HuH-7.5 (cell line): ENCODE measurements at regions not wholly inside any gene's neighbourhood (a gene's known extent, or its start where the extent isn't known, plus 50 kb on each side); places are given as distances from the start of the nearest gene placed in this dataset.
"Not testable (repeated sequence)": the region's sequence is repeated elsewhere in the genome, so short reads cannot be mapped to it uniquely, and the experiment has no call there.

ENCODE experiments used
- DNase-seq: peaks from one replicate; pipeline ENCODE4 v3.0.0; 2011; ENCODE audit warnings: low spot score

DNA sequence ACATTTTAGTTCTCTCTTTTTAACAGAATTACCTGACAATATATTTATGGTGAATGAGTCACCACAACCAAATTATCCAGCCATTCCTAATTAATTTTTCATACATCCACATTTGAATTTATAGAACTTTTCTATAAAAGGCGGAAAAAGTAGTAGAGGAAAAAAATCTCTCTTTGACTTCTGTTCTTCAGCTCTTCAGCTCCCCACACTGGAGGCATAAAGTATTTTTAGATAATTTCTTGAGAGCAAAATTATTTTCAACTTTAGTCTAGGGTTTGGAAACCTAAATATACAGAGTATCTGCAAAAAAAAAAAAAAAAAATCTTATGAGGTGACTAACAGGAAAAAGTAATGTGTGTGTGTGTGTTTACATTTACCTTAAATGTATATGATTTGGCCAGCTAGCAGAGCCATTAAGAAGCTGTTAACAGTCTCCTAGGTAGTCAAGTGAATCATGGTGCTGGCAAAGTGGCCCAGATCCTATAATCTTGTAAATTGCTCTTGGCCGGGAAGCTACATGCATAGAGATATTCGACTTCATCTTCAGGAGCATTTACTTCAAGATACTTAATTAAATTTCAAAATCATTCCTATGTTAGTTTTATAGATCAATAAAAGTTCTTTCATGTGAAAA lies 383.1 kb upstream of the STEAP1 start:
- no peak for DNase-seq

DNA sequence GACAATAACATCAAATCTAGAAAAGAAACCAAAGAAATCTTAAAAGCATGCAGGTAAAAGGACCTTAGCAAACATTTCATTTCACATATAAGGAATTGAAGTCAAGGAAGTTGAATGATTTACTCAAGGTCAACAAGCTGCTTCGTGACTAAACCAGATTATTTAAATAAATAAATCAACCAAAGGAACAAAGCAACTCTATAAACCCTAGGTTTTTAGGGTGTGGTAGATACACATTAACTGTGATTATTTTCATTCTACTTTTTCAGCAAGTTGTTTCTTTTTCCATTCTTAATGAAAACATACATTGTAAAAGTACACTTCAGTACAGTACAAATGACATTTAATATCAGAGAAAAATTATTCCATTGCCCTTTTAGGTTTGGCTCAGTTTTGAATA lies 382.0 kb upstream of the STEAP1 start:
- no peak for DNase-seq

DNA sequence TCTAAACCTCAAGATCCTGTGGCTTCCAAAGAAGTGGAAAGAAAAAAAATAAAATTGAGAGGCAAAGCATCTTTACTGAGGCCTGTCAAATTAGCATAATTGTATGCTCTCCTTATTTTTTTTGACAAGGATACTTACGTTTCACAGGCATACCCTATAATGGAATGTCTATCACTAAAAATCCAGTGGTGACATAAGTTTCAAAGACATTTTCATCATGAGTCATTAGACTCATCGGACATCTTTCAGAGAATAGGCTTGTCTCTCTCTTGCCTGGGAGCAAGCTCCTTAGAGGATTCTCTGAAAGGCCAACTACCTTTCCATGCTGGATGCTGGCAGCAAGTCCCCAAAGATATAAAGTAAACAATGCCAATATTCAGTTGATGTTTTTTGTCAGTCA lies 380.7 kb upstream of the STEAP1 start:
- DNase-seq: no peak

DNA sequence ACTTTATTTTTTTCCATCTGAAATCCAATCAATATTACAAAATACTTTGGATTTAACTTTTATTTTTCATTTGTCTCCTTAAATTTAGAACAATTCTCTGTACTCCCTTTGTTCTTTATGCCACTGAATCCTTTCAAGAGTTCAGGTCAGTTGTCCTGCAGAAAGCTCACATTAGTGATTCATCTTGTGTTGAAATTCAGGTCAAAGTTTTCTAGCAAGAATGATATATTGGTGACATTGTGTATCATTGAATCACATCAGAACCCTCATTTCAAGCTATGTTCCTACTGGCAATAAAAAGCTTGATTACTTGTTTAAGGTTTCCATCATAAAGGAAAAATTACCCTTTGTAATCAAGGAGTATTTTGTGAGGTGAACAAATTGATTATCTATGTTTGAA lies 378.8 kb upstream of the STEAP1 start:
- DNase-seq: no peak

DNA sequence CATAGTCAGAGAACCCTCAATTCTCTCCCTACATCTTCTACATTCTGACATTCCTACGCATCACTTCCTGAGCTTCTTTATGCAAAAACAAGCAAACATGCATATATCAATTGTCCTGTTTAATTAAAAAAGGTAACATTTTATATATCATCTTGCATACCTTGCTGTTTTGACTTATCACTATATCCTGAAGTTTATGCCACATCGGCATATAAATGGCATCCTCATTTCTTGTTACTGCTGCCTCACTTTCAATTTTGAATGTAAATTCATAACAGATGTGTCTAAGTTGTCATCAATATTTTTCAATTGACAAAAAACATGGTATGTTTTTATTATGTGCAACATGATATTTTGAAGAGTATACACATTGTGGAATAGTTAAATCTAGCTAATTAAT lies 377.3 kb upstream of the STEAP1 start:
- DNase-seq: no peak

DNA sequence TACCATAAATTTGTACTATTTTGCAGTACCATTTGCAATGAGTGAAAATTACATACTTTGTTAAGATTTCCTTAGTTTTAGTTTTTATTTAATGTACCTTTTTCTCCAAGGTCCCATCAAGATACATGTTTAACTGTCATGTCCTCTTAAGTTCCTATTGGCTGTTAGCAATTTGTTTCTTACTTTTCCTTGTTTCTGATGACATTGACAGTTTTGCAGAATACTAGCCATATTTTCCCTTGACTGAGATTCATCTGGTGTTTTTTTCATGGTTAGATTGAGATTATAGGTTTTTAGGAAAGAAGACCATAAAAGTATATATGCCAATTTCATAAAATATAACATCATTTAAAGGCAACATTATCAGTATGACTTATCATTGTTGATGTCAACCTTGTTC lies 376.8 kb upstream of the STEAP1 start:
- DNase-seq: no peak

DNA sequence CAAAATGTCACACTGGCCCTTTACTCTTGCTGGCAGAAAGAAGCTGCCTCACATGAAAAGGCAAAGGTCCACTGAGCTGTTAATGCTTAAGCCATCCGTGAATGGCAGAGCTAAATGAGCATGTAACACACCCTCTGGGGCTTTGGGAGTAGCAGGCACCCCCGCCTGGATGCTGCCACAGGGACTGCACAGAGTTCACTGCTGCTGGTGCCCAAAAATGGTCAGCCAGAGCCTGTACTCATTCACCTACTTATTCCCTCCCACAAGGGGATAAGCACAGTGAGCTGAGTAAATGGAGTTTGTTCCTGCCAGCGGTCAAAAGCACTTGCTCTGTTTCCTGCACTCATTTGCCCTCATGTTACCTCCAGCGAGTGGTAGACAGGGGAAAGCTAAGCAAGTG lies 374.0 kb upstream of the STEAP1 start:
- no peak for DNase-seq

DNA sequence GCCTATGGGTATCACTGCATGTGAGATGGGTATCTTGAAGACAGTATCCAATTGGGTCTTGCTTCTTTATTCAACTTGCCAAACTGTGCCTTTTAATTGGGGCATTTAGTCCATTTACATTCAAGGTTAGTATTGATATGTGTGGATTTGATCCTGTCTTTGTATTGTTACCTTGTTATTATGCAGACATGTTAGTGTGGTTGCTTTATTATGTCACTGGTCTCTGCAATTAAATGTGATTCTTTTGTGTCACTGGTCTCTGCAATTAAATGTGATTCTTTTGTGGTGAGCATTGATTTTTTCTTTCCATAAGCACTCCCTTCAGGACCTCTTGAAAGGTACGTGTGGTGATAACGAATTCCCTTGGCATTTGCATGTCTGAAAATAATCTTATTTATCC lies 357.8 kb upstream of the STEAP1 start:
- no peak for DNase-seq

DNA sequence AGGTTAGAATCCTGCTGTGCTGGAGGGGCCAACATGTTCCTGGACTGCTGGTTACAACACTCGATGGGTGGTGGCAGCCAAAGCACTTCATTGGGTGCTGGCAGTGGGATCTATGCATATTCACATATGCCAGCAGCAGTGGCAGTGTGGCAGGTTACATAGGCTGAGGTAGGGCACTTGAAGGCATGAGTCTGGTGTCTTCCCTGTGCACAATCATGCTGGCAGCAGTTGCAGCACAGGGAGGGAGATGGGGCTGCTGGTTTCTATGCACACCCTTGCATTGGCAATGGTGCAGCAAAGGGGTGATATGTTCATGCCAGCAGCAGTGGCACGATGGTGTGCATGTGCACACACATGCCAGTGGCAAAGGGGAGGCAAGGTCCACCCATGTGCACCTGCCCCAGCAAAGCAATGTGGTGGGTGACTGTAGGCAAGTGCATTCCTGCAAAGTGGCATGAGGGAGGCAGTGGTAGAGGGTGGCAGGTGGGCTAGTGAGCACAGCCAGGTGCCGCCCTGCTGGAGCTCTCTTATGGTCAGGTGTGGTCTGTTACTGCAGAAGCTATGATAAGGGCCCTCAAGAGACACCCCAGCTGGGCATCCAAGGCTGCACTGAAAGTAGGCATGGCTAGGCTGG lies 356.2 kb upstream of the STEAP1 start:
- DNase-seq: no peak

DNA sequence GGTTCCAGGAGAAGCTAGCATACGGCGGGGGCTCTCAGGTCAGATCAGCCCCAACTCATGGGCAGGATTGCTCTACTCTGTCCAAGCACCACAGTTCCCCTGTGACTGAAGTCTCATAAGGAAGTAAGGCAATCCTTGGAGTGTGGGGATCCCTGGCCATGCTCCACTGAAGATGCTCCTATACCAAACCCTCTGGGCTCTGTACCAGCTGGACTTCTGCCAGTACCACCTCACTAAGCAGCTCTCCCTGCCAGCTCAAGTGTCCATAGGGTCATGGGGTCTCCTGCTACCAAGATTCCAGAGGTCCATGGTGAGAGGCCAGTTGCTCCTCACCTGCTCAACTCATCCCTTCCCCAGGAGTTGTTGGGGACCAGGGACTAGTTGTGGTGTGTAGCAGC lies 355.7 kb upstream of the STEAP1 start:
- DNase-seq: no peak

DNA sequence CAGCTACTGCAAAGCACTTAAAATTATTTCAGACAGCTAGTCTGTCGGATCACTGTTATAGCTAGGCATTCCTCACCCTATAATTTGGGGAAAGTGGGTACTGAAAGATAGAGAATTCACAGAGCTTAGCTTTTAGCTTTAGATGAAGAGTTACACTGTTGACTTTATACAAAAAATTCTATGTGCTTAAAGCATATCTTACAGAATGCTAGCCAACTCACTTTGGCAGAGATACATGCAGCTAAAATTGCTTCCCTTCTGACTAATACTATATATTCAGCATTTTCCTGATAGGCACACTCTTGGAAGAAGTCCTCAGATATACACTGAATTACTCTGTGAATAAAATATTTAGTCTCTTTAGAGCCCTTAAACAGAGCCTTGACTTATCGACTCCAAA lies 353.5 kb upstream of the STEAP1 start:
- DNase-seq: no peak

DNA sequence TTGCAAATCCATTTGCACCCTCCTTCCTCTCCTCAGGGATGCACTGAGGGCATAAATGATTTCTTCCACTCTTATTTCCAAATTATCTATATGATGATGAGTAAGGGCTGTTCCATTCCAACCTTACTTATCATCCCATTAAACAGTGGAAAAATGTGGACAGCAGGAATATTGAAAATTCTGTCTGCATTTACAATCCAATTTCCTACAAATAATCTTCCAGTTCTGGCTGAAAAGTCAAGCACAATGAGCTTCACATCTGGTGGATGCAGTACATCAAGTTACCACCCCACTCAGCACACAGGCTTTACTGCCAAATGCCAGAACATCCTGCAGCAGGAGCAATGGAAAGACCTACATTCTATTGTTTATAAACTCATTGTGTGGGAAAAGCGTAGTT lies 345.0 kb upstream of the STEAP1 start:
- DNase-seq: no peak

DNA sequence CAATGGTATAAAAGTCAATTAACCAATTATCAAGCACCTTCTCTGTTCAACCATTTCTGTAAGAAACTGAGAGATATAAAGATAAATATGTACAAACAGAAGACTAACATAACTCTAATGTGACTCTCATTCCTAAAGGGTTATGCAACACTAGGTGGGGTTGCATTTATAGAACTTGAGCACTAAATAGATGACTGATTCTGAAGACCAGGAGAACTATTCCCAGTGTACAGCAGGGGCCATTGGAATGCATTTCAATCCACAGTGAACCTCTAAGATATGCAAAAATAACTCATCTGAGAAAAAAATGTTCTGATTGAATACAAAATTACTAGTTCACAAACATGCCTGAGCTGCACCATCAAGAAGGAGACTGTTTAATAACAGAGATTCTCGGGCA lies 341.2 kb upstream of the STEAP1 start:
- DNase-seq: no peak

DNA sequence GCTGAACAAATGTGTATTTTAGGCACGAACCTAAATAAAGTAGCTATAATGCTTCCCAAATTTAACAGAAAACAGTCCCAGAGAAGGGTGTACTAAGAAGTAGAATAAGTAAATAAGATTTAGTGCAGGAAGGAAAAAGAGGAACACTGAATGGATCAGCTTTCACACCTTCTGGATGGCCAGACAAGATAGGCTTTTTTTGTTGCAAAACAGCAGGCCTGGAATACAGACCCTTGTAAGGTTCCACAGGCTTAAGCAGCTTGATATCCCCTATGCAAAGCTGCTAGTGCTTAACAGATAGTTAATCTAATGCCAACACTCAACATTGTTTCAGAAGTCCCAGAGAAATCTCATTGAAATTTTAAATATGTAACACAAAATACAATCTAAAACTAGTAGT lies 328.1 kb upstream of the STEAP1 start:
- DNase-seq: no peak

DNA sequence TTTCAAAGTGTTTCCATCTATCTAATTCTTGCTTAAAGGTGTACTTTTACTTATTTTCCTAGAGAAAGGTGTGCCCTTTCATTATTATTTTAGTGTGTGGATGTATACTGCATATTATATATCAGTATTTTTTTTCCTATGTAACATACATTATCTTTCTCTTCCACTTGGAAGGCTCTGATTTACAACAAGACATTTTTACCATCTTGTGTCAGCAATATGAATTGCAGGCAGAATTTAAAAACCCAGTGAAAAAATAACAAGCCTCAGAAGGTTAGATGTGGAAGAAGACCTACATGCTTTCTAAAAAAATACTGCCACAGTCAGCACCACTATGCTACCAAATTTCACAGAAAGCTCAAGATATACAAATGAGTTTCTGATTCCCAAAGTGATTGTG lies 327.7 kb upstream of the STEAP1 start:
- DNase-seq: no peak

DNA sequence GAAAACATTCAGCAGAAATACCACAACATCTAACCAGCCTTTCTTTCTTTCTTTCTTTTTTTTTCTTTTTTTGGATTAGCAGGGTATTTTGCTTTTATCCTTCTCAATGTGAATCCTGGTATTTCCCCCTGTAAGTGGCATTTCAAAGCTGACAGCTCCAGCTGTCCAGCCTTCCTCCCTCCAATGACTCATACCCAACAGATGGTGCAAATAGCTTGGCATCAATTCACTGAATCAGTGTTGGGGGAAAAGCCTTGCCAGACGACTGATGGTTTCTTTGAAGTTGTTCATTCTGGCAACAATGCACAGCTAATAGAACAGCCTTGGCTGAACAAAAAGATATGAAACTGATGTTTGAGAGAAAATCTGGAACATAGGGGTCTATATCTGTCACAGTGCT lies 316.8 kb upstream of the STEAP1 start:
- no peak for DNase-seq

DNA sequence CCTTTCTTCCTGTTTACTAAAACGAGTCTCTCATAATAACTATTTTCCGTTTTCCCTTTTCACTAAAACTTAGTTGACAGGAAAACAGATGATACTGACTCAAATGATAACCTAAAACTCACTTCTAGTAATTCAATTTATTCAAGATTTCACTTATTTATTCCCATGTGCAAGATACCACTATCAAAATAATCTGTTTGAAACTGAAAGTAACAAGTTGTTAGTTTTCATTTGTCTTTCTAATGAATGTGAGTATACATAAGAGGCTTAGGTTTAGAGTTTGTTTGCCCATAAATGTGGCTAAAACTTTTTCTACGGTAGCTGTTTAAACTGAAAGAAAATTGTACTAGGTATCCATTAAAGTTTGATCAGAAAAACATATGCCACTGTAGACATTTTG lies 314.9 kb upstream of the STEAP1 start:
- DNase-seq: no peak

DNA sequence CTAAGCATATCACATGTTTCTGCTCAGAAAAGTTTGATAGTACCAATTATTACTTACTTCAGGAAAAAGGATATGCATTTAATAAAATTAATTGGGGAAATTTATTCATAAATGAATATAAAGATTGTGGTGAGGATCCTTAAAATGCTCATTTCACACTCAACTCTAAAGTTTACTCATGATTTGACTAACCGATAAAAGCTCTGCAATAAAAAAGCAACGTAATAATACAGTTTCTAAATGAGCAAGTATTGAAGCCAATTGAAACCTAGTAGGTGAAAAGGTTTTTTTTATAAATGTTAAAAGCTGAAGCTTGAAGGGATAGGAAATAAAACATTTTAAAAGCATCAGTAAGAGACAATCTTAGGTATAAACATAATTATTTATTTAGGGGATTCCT lies 308.3 kb upstream of the STEAP1 start:
- no peak for DNase-seq

DNA sequence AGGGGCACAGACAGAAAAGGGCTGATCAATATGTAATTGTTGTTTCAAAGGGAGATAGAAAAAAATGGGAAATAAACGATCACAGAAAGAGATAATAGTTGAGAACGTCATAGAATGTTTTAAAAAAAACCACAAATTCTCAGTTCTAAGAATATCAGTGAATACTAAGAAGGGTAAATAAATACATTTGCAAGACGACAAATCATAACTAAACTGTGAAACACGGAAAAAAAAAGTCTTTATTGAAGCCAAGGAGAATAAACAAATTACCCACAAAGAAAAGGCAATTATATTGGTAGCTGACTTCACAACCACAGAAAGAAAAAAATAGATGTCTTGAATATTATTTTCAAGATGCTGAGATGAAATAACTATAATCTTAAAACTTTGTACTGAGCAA lies 305.2 kb upstream of the STEAP1 start:
- DNase-seq: no peak

DNA sequence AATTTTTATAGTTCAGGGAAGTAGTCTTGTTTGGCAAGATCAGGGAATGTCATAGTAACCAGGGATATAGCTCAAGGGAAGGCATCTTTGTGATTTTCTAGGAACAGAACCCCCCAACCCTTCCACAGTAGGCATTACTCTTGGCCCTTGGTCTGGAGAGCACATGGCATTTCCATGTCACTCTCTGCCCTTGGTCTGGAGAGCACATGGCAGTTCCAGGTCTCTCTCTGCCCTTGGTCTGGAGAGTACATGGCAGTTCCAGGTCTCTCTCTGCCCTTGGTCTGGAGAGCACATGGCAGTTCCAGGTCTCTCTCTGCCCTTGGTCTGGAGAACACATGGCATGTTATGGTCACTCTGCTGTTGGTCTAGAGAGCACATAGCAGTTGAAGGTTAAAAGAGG lies 297.2 kb upstream of the STEAP1 start:
- not testable (repeated sequence) for DNase-seq

DNA sequence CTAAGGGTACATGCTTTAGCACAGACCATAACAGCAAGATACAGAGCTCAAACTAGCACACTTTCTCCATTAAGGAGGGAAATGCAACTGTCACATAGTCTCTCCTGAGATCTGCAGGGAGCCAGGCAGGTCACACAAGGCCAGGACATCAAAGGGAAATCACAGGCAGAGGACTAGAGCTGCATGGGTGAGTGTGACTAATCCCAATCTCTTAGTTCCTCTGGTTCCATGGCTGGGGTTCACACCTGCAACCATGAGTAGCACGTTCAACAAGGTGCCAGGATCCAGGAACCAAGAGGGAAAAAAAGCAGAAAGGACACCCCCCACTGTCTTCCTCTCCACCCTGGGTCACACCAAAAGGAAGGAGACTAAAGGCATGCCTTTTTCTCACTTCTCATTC lies 296.5 kb upstream of the STEAP1 start:
- no peak for DNase-seq

DNA sequence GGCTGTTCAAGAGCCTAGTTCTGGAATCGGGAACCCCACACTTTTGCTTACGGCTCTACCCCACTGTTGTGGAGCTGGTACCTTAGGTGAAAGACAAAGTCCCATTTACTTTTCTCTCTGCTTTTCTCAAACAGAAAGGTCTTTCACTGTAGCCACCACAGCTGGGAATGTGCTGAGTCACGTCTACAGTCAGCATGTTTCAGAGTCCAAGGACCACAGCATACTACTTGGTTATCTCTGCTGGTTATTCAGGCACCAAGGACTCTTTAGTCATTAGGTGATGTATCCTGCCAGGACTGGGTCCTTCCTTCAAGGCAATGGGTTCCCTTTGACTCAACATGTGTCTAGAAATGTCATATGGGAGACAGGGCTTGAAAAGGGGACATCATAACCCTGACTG lies 266.8 kb upstream of the STEAP1 start:
- DNase-seq: no peak

DNA sequence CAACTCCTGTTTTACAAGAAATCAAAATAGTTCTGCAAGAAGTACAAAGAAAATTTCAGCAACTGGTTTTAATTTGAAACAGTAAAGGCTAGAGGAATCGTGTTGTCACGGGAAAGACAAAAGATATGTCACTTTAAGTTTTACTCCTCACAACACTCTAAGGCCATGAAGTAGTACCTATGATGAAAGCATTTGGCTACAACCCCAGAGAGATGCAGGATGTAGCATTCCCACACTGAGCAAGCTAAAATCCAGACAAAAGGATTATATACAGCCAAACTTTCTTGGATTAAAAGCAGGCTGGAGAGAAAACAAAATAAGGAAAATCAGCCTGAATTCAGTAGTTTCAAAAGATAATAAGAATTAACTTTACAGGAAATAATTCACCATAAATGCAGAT lies 245.5 kb upstream of the STEAP1 start:
- DNase-seq: no peak

DNA sequence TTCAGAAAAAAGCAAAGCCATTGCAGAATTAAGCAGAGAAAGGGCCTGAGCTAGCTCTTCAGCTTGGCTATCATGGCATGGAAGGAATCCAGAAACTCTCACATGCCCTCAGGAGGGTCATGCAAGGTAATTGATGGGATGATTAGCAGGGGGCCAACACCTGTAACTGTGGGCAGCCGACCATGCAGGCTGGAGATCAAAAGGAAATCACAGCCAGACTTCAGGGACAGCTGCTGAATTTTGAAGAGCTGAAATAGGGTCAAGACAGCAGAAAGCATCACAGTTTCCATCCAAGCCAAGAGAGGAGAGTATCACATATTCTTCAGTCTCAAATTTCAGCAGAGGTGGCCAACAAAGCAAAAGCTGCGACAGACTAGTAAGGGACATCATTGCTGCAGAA lies 239.6 kb upstream of the STEAP1 start:
- DNase-seq: no peak

DNA sequence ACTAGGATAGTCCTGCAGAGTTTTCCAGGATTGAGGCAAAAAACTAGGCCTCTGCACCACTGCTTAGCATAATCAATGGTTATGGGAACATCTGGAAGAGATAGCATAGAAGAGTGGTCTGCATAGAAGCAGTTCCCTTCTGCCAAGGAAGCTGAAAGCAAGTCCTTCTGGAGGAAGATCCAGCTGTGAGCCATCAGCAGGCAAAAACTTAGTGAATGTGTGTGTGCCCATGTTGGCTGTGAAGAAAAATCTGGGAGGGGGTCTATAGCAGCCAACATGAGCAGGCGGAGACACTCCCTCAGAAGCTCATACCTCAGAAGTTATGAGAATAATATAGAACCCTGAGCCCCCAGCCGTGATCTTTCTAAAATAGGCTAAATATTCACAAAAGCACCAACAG lies 228.1 kb upstream of the STEAP1 start:
- DNase-seq: no peak
